Omental fat pad (tissue), 3 donors: ENCODE measurements at regions not wholly inside any gene's neighbourhood (a gene's known extent, or its start where the extent isn't known, plus 50 kb on each side); places are given as distances from the start of the nearest gene placed in this dataset.

Experiments
- ATAC-seq: fragments of 150-250 bp; one replicate; pipeline ENCODE4 v1.9.1; 2016; ENCODE audit warnings: mild to moderate bottlenecking, moderate library complexity; ENCODE audit not compliant: low FRiP score
- DNase-seq: peaks from one replicate; pipeline ENCODE4 v3.0.0-alpha.2; 2019; ENCODE audit warnings: low spot score
- CTCF ChIP-seq, 3 donors: fragments of 450-650 bp; IDR thresholded peaks; one replicate each; pipeline ENCODE4 v1.5.1; 2016 to 2017; ENCODE audit warnings: antibody characterized with exemption in 3 of 3, mild to moderate bottlenecking in 3 of 3, moderate library complexity in 2 of 3

DNA sequence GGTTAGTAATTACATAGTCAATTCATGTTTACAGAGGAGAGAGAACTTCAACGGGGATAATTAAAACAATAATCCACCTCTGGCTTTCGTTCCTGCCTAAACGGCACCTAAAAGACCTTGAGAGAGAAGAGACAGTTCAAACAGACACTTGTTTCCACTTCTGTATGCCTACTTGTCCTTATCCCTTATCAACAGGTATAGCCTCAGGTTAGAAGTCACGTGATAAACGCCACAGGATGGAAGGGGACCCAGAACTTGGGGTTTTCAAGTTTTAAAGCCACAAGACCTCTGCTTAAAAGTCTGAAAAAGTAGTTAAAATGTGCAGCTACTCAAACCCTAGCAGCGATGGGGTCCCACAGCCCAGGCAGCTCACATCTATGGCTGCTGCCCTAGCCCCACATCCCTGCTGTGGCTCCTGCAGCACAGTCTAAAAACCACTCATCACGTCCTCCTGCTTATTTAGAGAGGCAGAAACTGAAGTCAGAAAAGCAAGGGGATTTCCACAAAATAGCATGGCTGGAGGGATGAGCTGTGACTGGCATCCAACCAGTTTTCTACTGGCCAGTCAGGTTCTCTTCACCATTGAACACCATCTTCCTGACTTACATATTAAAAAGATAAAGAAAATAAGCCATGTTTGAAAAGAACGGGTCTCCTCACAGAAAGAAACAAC lies 51.2 kb upstream of the SEC16B start:
- ATAC-seq = no peak
- no peak for TF ChIP-seq CTCF (IDR thresholded peaks at IDR 0.05)
- DNase-seq = no peak

GRCh38 chr1:178021950-178022349 lies 52.1 kb upstream of the SEC16B start:
- ATAC-seq (no peak), DNase-seq (no peak)
- TF ChIP-seq CTCF (IDR thresholded peaks at IDR 0.05) = no peak

- TF ChIP-seq CTCF (IDR thresholded peaks at IDR 0.05) = no peak
- ATAC-seq = no peak
- no peak for DNase-seq
These were observed 53.3 kb upstream of the SEC16B start for GRCh38 chr1:178023181-178023618.

DNA sequence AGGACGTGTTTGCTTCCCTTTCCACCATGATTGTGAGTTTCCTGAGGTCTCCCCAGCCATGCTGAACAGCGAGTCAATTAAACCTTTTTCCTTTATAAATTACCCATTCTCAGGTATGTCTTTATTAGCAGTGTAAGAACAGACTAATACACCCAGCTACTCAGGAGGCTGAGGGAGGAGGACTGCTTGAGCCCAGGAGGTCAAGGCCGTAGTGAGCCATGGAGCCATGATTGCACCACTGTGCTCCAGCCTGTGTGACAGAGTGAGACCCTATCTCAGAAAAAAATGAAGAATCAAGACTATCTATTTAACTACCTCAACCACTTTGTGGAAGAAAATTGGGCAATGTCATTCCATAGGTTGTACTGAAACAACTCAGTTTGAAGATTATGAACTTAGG lies 54.6 kb upstream of the SEC16B start:
- ATAC-seq = no peak
- no peak for DNase-seq
- TF ChIP-seq CTCF (IDR thresholded peaks at IDR 0.05) = no peak

GRCh38 chr1:178025613-178026356 lies 55.9 kb upstream of the SEC16B start:
- TF ChIP-seq CTCF (IDR thresholded peaks at IDR 0.05) = no peak
- DNase-seq = no peak
- ATAC-seq = no peak

- ATAC-seq = no peak
- DNase-seq = no peak
- no peak for TF ChIP-seq CTCF (IDR thresholded peaks at IDR 0.05)
These were observed 59.1 kb upstream of the SEC16B start for GRCh38 chr1:178028841-178029481.
